ENCODE measurements at regions not wholly inside any gene's neighbourhood (a gene's known extent, or its start where the extent isn't known, plus 50 kb on each side); places are given as distances from the start of the nearest gene placed in this dataset.
"Not testable (repeated sequence)": the region's sequence is repeated elsewhere in the genome, so short reads cannot be mapped to it uniquely, and the experiment has no call there.

GRCh38 chr3:198096015-198096414 is 136.0 kb downstream of the LMLN start:
- no peak for DNase-seq (ENCODE audit: low read depth)

GRCh38 chr3:198097048-198097447 is 137.0 kb downstream of the LMLN start:
- no peak for DNase-seq (ENCODE audit: low read depth)

- DNase-seq (ENCODE audit: low read depth), result not testable (repeated sequence)
These were observed 138.7 kb downstream of the LMLN start for GRCh38 chr3:198098661-198099081.

- not testable (repeated sequence) for DNase-seq (ENCODE audit: low read depth)
These were observed 143.1 kb downstream of the LMLN start for GRCh38 chr3:198103070-198103469.

GRCh38 chr3:198106265-198106664 is 146.2 kb downstream of the LMLN start:
- DNase-seq (ENCODE audit: low read depth), result no peak

- DNase-seq (ENCODE audit: low read depth), result no peak
These were observed 148.1 kb downstream of the LMLN start for GRCh38 chr3:198107840-198108734.

- DNase-seq (ENCODE audit: low read depth), result no peak
These were observed 149.9 kb downstream of the LMLN start for GRCh38 chr3:198109883-198110282.

- DNase-seq (ENCODE audit: low read depth), result no peak
These were observed 152.0 kb downstream of the LMLN start for GRCh38 chr3:198112031-198112430.

- DNase-seq (ENCODE audit: low read depth), result no peak
These were observed 153.4 kb downstream of the LMLN start for GRCh38 chr3:198113206-198114053.

GRCh38 chr3:198114516-198114915 is 154.5 kb downstream of the LMLN start:
- DNase-seq (ENCODE audit: low read depth), result not testable (repeated sequence)

GRCh38 chr3:198122184-198122583 is 162.2 kb downstream of the LMLN start:
- not testable (repeated sequence) for DNase-seq (ENCODE audit: low read depth)

GRCh38 chr3:198137038-198137835 is 177.2 kb downstream of the LMLN start:
- DNase-seq (ENCODE audit: low read depth), result not testable (repeated sequence)

GRCh38 chr3:198138205-198138604 is 178.2 kb downstream of the LMLN start:
- DNase-seq (ENCODE audit: low read depth), result not testable (repeated sequence)

- not testable (repeated sequence) for DNase-seq (ENCODE audit: low read depth)
These were observed 179.0 kb downstream of the LMLN start for GRCh38 chr3:198139037-198139436.

GRCh38 chr3:198139513-198140167 is 179.6 kb downstream of the LMLN start:
- not testable (repeated sequence) for DNase-seq (ENCODE audit: low read depth)

- DNase-seq (ENCODE audit: low read depth), result not testable (repeated sequence)
These were observed 183.5 kb downstream of the LMLN start for GRCh38 chr3:198143300-198144137.

- DNase-seq (ENCODE audit: low read depth), result not testable (repeated sequence)
These were observed 185.3 kb downstream of the LMLN start for GRCh38 chr3:198145231-198145784.

GRCh38 chr3:198146070-198146469 is 186.1 kb downstream of the LMLN start:
- DNase-seq (ENCODE audit: low read depth), result not testable (repeated sequence)

- not testable (repeated sequence) for DNase-seq (ENCODE audit: low read depth)
These were observed 186.6 kb downstream of the LMLN start for GRCh38 chr3:198146559-198147164.

GRCh38 chr3:198147213-198147612 is 187.2 kb downstream of the LMLN start:
- DNase-seq (ENCODE audit: low read depth), result not testable (repeated sequence)
